NCI-H774 (cell line): ENCODE measurements at regions not wholly inside any gene's neighbourhood (a gene's known extent, or its start where the extent isn't known, plus 50 kb on each side); places are given as distances from the start of the nearest gene placed in this dataset.

Source experiments
- DNase-seq: peaks from one replicate; lab custom pipeline; 2025; lab: John Stamatoyannopoulos, UW

DNA sequence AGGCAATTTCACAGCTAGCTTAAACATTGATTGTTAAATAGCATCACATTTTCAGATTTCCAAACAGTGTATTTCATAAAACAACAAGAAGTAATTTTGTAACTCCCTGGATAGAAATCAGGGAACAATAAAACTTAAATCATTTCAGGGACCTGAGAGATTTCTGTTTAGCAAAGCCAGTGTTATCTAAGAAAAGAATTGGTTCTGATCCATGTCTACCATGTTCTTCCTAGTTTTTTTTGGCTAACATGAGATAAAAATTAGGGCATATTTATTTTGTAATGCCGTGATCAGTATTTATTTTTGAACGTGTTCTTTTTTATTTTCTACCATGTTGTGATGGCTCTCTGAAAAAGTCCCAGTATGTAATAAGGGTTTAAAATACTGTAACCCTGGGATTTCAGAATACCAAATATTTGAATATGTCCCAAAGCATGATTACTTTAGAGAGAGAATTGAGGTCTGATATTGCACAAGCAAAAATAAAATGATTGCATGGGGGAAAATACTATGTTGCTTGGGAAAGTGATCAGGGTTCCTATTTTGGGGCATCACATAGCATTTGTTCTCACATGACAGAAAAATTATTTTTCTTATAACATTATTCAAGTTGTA is 188.7 kb upstream of the CEP162 start:
- DNase-seq, result no peak

DNA sequence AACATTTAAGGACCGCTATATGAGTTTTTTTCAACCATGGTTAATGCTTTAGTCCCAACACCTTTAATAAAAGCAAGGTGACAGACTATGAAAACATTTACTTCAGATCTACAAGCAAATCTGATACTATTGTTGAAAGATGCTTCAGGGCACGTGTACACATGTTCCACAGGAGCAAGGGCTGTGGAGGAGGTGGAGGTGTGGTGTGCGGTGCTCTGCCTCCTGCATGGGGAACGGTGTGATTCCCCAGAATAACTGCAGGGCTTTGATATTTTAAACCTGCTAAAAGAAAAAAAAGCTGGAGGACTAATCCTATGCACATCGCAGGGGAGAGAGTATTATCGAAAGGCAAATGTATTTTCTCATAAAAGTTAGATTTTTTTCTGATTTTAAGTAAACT is 188.1 kb upstream of the CEP162 start:
- DNase-seq, result no peak

DNA sequence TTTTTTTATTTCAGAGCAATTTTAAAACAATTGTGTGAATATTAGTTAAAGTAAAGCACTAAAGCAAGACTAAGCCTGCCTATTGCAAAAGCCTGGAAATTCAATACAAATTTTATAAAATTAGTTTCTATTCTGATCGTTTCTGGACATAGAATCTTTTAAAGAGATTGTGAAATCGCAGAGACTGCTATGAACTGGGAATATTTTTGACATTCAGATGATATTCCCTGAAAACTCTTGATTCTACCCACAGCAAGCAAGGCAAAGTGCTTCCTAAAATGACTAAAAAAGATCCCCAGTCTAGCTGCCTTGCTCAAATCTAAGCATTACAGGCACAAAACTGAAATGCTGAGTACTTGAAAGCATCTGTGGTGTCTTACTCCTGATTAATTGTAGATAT is 187.6 kb upstream of the CEP162 start:
- no peak for DNase-seq

DNA sequence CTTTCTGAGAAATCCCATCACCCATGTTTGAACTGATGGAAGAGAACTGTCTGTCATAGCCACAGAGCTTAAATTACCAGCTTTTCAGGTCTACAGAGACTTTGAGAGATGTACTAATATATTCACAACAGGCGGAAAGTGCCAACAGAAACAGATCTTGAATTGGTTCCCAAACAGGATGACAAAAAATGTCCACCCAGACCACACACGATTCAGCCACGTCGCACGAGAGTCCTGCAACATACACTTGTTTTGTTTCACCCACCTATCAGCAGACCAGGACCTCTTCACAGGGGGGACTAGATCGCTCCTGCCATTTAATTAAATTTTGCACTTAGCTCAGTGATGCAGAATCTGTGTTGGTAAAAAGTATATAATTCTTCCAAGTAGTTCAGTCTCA is 187.1 kb upstream of the CEP162 start:
- no peak for DNase-seq

DNA sequence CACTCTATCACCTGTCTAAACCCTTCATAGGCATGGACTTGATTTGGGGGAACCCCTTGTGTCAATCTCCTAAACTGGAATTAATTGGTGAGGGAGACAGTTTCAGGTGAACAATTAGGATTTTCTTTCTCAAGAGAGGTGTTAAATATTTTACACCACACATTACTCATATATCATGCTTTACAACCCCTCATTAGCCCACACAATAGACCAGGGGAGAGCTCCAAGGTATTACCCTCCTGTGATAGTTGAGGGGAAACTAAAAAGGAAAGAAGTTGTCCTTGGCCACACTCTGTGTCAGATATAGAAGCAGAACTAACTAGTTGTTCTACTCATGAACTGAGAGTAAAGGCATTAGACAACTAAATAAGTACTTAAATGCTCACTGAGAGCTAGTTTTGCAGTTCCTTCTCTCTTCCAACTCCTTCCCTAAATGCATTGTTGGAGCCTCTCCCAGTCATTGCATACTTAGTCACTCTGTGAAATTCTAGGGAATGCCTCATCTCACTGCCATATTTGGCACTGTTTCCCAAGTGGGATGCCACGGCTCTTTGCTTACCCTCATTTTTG is 183.7 kb upstream of the CEP162 start:
- DNase-seq, result no peak

DNA sequence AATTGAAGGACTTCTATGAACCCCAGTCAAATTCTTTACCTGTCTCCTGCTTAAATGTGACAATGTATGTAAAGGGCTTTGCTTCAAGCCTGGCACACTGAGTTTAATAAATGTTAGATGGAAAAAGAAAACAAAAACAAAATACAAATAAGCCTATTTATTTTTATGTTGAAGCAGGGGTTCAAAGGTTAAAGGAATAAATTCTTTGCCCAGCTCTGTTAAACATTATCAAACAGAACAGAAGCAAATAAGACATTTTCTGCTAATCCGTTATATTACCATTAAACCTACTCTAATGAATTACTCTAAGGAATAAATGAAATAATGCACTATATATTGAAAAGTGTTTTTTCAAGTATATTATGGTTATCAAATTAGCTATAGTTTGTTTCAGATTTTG is 182.5 kb upstream of the CEP162 start:
- DNase-seq, result no peak

DNA sequence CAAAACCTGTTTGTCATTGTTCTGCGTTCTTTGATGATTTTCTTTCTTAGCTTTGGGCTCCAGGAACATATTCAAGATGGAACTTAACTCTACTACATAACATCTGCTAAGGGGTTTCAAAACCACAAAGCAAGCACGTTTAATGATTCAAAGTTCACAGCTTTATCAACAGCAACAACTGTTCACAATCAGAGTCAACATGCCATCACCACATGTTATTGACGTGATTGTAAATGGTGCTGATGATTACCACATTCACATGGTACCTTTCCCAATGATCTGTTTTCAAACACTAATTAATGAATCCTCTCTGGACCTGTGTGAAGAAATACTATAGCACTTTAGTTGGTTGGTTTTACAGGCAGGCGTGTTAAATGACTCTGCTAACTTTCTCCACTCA is 180.6 kb upstream of the CEP162 start:
- DNase-seq, result no peak

DNA sequence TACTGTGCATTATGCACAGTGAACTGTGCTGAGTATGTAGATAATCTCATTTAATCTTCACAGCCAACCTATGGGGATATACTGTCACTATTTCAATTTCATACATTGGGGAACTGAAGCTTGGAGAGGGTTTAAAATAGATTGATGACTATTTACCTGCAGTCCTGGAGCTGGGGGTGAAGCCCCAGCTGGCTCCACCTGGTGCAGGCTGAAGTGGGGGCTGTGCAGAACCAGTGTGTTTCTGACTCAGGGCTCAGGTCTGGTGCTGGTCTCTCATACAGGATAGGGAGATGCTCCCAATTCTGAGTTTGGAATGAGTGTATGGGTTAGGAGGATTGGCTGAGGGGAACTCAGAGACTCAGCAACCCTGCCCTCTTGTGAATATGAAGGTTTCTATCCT is 176.1 kb upstream of the CEP162 start:
- no peak for DNase-seq

DNA sequence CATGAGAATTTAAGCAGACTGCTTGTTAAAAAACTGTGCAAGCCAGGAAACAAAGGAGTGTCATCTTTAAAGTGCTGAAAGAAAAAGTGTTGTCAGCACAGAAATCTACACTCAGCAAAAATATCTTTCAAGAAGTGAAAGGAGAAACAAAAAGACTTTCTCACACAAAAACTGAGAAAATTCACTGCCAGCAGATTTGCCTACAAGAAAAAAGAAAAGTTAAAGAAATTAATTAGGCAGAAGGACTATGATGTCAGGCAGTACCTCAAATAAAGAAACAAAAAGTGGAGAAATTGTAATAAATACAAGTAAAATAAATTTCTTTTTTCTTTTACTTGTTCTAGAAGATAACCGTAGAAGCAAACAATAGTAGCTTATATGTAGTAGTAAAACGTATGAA is 171.6 kb upstream of the CEP162 start:
- no peak for DNase-seq

DNA sequence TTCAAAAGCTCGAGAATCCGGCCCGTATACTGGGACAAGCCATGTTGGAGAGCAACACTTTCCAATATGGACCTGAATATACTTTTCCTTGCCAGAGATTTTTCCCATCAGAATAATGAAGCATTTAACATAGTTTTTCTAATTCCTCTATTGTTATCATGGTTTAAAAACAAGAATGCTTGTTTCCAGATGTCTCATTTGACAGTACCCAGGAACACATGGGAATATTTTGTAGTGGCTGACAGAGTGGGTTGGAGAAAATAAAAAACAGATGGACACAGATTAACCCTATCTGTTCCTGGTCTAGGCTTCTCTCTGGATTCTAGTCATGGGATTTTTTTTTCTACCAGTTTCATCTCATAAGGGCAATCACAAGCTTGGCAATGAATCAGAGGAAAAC is 164.8 kb upstream of the CEP162 start:
- DNase-seq, result no peak

DNA sequence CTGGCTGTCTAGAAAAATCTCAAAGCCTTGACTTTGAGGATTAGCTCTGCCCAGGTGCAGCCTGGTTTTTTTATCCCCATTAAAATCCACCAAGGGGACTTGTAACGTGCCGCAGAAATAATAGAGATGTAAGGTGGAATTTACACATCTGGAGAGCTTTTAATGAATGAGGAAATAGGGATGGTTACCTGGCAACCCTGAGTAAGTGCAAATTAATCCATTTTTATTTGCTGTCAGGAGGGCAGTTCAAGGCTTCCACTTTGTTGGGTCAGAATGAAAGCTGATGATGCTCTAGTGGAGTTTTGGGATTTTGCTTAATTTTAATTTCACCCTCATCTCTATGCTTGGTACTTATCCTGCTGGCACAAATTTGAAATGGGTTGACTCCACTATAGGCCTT is 163.4 kb upstream of the CEP162 start:
- DNase-seq, result peak; percentile 63

DNA sequence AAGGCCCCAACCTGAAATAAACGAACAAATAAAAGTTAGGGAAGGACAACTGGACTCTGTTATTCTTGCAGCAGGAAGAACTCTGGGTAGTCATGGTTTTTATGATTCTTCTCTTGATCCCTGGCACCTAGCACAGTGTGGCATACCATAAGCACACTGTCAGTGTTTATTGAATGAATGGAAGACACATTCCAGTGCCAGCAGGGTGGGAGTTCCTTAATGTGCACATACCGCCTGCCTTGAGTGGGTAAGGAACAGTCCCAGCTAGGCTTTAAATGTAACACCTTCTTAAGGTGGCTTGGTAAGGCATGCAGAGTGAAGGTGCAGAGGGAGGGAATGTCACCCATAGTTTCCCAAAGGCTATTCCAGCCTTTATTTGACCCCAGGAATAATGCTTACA is 162.9 kb upstream of the CEP162 start:
- DNase-seq, result no peak

DNA sequence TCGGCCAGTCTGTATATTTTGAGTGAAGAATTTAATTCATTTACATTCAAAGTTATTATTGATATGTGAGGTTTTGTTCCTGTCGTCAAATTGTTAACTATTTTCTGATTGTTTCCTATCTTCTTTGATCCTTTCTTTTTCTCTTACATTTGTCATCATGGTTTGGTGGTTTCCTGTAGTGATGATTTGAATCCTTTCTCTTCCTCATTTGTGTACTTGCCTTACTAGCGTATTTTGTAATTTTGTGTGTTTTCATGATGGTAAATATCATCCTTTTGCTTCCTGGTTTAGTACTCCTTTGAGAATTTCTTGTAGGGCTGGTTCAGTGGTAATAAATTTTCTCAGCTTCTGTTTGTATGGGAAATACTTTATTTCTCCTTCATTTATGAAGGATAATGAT is 151.7 kb upstream of the CEP162 start:
- DNase-seq, result no peak

DNA sequence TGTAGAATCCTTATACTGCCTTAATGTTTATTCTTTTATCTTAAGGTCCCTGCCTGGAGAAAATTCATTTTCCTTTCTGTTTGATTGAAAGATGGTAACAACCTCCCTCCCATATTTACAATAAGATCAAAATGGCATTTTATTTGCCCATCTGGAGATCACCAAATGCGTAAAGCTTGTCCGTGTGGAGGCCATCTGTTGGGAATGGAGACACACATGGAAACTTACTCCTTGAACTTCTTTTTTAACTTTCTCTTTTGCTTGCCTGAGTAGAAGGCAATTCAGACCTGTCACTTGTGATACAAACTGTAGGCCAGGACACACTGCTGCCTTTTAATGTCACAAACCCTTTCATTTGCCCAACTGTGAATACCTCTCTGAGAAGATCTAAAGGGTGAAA is 144.8 kb upstream of the CEP162 start:
- DNase-seq, result no peak

DNA sequence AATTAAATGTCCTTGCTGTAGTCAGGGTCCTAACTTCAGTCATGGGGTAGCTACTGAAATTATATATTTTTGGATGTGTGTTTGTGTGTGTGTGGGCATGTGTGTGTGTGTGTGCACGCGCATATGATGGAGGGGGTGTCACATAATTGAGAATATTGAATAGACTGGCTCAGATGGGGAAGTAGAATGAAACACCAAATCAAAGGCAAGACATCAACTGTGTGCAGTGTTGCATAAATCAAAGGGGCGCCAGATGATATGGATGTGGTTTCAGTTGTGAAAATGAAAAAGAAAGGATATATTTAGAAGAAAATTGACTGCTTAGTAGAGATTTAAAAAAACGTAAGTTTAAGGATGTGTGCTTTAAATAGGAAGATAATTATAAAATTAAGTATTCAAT is 144.2 kb upstream of the CEP162 start:
- no peak for DNase-seq

DNA sequence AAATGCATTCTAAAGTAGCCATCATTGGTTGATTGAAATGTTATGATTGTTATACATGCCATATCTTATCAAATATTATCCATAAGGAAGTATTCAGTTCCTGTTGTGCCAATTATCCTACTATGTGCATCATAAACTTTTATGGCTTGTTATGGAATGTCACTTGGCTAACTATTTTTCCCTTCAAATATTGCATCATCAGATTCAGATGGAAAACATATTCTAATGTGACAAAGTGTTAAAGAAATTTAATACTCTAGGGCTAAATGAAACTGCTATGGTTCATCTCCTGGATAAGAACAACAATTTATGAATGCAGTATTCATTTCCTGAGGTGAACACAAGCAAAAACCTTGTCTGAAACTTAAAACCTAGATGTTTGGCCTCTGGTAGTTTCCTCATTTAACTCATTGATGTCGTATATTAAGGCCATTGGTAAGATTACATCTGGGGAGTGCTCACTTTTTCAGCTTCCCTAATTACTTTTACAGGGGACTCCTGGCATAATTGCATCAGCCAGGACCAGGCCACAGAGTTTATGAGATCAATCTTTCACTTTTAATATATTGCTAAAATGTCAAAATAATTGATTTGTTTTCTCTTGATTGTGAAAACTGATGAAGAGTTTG is 134.9 kb upstream of the CEP162 start:
- no peak for DNase-seq

DNA sequence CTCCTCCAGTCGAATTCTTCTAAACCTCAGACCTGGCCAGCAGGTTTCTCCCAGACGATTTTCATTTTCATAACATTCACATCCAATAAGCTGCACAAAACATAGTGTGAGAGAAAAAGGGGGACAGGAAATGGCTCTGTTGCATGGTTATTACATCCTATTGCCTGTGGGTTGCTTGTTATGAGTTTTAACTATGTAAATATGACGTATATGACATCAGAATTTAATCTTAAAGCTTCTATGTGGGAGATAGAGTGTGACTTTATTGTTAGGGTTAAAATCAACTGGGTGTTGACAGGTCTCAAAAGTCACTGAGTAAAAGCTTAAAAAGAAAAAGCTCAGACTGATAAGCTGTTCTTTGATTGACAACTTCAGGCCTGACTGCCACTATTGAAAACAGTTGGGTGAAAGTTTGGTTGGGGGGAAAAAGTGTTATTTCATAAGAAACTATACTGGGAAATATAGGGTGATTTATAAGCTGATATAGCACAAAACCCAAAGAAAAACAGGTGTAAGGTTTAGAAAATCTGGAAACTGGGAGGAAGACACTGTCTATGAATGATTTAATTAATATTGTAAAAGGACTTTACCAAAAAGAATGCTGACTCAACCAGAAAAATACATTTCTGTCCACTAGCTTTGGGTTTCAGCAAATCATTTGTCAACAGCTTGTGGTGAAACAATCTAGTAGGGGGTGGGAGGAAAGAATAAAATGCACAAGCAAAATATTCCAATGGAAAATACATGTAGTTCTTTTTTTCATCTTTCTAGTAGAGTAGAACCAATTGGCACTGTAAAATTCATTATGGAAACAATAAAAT is 134.1 kb upstream of the CEP162 start:
- no peak for DNase-seq

DNA sequence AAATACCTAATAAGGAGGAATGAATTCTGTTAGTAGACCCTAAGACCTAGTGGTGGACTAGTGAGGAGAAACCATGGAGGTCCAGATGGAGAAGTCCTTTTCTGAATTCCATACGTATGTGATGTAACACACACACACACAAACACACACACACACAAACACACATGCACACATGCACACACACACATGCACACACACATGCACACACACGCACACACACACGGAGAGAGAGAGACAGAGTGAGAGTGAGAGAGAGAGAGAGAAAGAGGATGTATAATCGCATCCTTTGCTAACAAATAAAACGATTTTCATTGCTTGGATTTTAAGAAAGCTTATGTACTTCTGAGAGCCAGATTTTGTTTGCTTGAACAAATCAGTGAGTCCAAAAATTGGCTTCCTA is 132.6 kb upstream of the CEP162 start:
- no peak for DNase-seq

DNA sequence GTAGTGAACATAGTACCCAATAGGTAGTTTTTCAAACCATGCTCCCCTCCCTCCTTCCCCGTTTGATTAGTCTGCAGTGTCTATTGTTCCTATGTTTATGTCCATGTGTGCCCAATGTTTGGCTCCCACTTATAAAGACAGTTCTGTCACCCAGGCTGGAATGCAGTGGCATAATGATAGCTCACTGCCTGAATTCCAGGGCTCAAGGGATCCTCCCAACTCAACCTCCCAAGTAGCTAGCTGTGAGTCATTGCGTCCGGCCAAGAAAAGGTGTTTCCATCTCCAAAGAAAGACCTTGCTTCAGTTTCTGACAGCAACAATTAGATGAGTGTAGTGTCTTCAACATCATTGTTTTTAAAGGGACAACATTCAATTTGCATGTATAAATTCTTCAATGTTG is 131.1 kb upstream of the CEP162 start:
- DNase-seq, result no peak

DNA sequence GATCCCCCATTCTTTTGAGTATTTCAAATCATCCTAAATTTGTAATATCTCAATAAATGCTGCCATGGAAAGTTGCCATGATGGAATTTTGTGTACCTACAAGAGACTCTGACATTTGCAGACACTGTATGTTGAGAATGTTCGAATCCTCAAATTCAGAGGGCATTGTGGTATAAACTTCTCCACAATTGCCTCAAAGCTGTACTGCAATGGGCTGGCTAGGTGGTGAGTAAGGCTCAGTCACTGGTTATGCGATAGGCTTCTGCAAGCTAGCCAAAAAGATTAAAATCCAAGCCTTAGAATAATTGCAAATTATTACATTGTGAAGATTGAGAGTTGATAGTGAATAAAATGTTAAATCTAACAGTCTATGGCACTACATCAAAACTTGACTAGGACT is 130.2 kb upstream of the CEP162 start:
- no peak for DNase-seq

DNA sequence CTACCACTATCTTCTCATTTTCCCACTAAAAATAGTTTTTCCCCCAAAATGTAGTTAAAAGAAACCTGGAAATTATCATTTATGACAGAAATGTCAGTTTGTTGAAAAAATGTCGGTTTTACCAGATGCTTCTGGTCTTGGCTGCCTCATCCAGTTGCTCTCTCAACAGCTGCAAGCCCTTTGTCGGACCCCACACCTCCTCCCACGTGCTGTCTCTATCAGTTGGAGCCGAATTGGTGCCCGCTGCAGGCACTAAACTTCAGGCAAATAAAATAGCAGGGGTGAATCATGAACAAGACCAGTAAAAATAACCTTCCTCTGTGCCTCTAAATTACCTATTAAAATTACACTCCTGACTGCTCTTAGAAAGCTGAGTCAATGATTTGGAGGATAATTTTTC is 129.5 kb upstream of the CEP162 start:
- no peak for DNase-seq

DNA sequence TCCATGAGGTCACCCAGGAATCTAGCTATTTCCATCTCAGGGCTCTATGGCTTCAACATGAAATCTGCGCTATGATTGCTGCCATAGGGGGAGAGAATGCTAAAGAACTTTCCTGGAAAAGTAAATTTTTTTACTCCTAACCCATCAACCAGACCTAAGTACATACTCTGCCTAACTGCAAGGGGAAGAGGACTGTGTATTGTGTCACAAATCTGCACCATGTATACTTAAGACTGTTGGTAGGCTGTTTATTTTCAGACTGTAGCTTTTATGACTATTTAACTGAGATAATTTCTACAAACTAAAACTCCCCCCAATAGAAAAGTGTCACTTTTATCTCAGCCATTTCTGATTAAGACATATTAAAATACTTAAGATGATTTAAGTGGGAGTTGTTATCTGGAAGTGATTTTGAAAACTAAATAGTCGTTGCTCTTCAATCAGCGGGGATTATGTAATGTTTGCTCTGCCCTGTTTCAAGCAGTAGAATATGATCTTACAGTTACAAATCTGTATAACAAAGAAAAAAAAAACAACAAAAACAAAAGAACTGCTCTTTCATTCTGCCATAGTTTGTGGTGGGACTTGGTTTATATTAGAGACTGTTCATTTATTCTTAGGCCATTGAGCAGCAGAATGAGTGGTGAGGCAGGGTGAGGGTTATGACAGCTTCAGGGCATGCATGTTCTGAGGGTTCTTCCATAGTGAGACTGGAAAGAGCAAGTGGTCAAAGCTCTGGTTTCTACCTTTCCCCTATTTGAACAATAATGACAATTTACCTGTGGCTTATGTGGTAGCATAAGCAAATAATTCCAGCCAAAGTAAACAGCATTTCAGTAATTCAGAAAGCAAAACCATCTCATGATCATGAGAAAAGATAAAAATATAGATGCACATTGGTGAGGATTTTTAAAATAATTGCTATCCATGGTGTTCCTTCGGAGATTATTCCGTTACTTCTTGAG is 126.3 kb upstream of the CEP162 start:
- DNase-seq, result no peak
